ENCODE measurements at regions not wholly inside any gene's neighbourhood (a gene's known extent, or its start where the extent isn't known, plus 50 kb on each side); places are given as distances from the start of the nearest gene placed in this dataset.

GRCh38 chr4:187183346-187183745 is 459.7 kb upstream of the FAT1 start:
- Histone ChIP-seq H3K27me3 (ENCODE audit: insufficient read depth, poor library complexity, severe bottlenecking) (no peaks in the 10 kb centered on the region), H3K4me3 (replicated peaks; ENCODE audit: insufficient read depth, low read length) (no peak overlapping the region), H3K27ac (replicated peaks) (no peak overlapping the region)
- no peak for DNase-seq (ENCODE audit: low read depth in 1 of 2, low spot score in 1 of 2)
- TF ChIP-seq, protein P1, sequence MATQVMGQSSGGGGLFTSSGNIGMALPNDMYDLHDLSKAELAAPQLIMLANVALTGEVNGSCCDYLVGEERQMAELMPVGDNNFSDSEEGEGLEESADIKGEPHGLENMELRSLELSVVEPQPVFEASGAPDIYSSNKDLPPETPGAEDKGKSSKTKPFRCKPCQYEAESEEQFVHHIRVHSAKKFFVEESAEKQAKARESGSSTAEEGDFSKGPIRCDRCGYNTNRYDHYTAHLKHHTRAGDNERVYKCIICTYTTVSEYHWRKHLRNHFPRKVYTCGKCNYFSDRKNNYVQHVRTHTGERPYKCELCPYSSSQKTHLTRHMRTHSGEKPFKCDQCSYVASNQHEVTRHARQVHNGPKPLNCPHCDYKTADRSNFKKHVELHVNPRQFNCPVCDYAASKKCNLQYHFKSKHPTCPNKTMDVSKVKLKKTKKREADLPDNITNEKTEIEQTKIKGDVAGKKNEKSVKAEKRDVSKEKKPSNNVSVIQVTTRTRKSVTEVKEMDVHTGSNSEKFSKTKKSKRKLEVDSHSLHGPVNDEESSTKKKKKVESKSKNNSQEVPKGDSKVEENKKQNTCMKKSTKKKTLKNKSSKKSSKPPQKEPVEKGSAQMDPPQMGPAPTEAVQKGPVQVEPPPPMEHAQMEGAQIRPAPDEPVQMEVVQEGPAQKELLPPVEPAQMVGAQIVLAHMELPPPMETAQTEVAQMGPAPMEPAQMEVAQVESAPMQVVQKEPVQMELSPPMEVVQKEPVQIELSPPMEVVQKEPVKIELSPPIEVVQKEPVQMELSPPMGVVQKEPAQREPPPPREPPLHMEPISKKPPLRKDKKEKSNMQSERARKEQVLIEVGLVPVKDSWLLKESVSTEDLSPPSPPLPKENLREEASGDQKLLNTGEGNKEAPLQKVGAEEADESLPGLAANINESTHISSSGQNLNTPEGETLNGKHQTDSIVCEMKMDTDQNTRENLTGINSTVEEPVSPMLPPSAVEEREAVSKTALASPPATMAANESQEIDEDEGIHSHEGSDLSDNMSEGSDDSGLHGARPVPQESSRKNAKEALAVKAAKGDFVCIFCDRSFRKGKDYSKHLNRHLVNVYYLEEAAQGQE (IDR thresholded peaks at IDR 0.05; ENCODE audit: insufficient replicate concordance, low read depth), result no peak

- Histone ChIP-seq H3K4me3 (replicated peaks; ENCODE audit: insufficient read depth, low read length) (no peak overlapping the region), H3K27ac (replicated peaks) (no peak overlapping the region), H3K27me3 (ENCODE audit: insufficient read depth, poor library complexity, severe bottlenecking) (no peaks in the 10 kb centered on the region)
- TF ChIP-seq POLR2AphosphoS5 (IDR thresholded peaks at IDR 0.05; ENCODE audit: low read depth) (no peak), GABPA (IDR thresholded peaks at IDR 0.05; ENCODE audit: low read depth) (no peak), CTCF (IDR thresholded peaks at IDR 0.05; ENCODE audit: insufficient read depth, low read length) (no peak), SPI1 (IDR thresholded peaks at IDR 0.05; ENCODE audit: borderline replicate concordance, low read depth) (no peak)
- TF ChIP-seq, protein P1 (IDR thresholded peaks at IDR 0.05; ENCODE audit: insufficient replicate concordance, low read depth), result no peak
- DNase-seq (ENCODE audit: low read depth in 1 of 2, low spot score in 1 of 2), result no peak
Measured at GRCh38 chr4:187183826-187184225, 460.2 kb upstream of the FAT1 start.

GRCh38 chr4:187184508-187184907 is 460.9 kb upstream of the FAT1 start:
- no peak for TF ChIP-seq POLR2AphosphoS5 (IDR thresholded peaks at IDR 0.05; ENCODE audit: low read depth)
- TF ChIP-seq GABPA (IDR thresholded peaks at IDR 0.05; ENCODE audit: low read depth), result no peak
- TF ChIP-seq CTCF (IDR thresholded peaks at IDR 0.05; ENCODE audit: insufficient read depth, low read length), result no peak
- no peak for TF ChIP-seq SPI1 (IDR thresholded peaks at IDR 0.05; ENCODE audit: borderline replicate concordance, low read depth)
- TF ChIP-seq, protein P1 (IDR thresholded peaks at IDR 0.05; ENCODE audit: insufficient replicate concordance, low read depth), result no peak

DNA sequence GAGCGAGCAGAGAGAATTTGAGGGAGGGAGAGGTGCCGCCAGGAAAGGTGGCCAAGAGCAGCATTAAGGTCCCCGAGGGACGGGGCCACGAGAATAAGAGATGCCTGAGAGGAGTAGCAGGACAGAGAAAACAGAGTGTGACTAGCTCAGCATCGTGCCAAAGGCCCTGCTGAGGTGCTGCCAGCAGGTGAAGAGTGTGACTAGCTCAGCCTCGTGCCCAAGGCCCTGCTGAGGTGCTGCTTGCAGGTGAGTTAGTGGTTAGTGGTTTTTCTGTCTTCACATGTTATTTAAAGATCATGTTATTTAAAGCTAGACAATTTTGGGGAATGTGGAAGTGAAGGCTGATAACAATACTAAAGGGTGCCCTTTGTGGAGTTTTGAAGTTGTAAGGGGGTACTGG is 464.5 kb upstream of the FAT1 start:
- Histone ChIP-seq H3K27ac (replicated peaks) (no peak overlapping the region), H3K4me3 (replicated peaks; ENCODE audit: insufficient read depth, low read length) (no peak overlapping the region), H3K27me3 (ENCODE audit: insufficient read depth, poor library complexity, severe bottlenecking) (no peaks in the 10 kb centered on the region)
- TF ChIP-seq POLR2AphosphoS5 (IDR thresholded peaks at IDR 0.05; ENCODE audit: low read depth) (no peak), GABPA (IDR thresholded peaks at IDR 0.05; ENCODE audit: low read depth) (no peak), SPI1 (IDR thresholded peaks at IDR 0.05; ENCODE audit: borderline replicate concordance, low read depth) (no peak), CTCF (IDR thresholded peaks at IDR 0.05; ENCODE audit: insufficient read depth, low read length) (no peak)
- TF ChIP-seq, protein P1 (IDR thresholded peaks at IDR 0.05; ENCODE audit: insufficient replicate concordance, low read depth), result no peak
- no peak for DNase-seq (ENCODE audit: low read depth in 1 of 2, low spot score in 1 of 2)

More at GRCh38 chr4:187184508-187184907, 460.9 kb upstream of the FAT1 start:
- Histone ChIP-seq H3K27ac (replicated peaks) (no peak overlapping the region), H3K4me3 (replicated peaks; ENCODE audit: insufficient read depth, low read length) (no peak overlapping the region), H3K27me3 (ENCODE audit: insufficient read depth, poor library complexity, severe bottlenecking) (no peaks in the 10 kb centered on the region)
- no peak for DNase-seq (ENCODE audit: low read depth in 1 of 2, low spot score in 1 of 2)
